ENCODE measurements at regions not wholly inside any gene's neighbourhood (a gene's known extent, or its start where the extent isn't known, plus 50 kb on each side); places are given as distances from the start of the nearest gene placed in this dataset.

DNA sequence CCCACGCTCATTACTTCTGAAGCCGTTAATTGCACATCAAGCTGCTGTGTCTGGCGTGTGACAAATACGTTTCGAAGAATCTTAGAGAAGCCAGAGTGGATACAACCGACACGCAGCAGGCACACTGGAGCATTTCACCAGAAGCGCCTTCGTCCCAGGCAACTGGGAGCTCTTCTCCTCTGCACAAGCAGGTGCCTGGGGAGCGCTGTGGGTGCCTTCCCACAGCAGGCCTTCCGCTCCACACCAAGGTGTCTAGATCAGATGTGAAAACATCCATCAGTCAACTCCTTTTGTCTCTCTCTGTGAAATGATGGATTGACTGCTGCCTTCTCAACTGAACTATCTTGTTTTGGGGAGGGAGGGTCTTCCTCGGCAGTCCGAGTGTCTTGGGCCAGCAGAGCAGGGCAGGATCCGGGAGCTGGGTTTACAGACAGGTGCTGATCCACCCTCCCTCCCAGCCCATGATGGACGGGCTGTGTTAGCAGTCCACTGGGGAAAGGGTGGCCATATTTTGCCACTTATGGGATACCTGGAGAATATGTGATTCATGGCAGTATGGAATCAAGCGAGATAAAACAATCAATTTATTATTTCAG lies 326.3 kb downstream of the TCERG1L start:
- no peak for TF ChIP-seq FOXM1 (IDR thresholded peaks at IDR 0.05; ENCODE audit: borderline replicate concordance)
- TF ChIP-seq SP1 (IDR thresholded peaks at IDR 0.05), result no peak
- ChIA-PET POLR2A (no interaction called here), CTCF (no interaction called here)
- no peak for DNase-seq (ENCODE audit: extremely low spot score)

DNA sequence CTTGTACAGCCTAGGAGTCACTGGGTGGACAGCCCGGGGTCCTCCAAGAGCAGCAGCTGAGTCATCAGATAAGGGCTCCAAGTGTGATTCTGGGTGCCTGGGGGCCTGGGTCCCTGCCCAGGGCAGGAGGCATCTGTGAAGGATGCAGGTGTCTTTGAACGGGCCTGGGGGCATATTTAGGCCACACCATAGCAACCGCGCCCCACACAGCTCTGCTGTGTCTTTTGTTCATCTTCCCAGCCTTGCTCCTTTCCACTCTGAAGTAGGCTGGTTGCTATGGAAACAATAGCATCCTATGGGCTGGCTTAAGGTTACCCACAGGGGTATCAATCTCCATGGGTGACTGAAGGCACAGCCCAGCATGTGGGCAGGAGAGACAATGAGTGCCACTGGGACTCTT lies 324.7 kb downstream of the TCERG1L start:
- CTCF ChIA-PET, result no interaction called here
- POLR2A ChIA-PET, result no interaction called here
- TF ChIP-seq ZNF384 (IDR thresholded peaks at IDR 0.05) (no peak), SUZ12 (IDR thresholded peaks at IDR 0.05) (no peak), ELF4 (IDR thresholded peaks at IDR 0.05) (no peak), FOXM1 (IDR thresholded peaks at IDR 0.05; ENCODE audit: borderline replicate concordance) (no peak), NFRKB (IDR thresholded peaks at IDR 0.05) (no peak), ARNT (IDR thresholded peaks at IDR 0.05) (no peak), FOXK2 (IDR thresholded peaks at IDR 0.05) (no peak), LEF1 (IDR thresholded peaks at IDR 0.05; ENCODE audit: borderline replicate concordance) (no peak), HDGF (IDR thresholded peaks at IDR 0.05; ENCODE audit: borderline replicate concordance) (no peak)
- TF ChIP-seq, protein P1, sequence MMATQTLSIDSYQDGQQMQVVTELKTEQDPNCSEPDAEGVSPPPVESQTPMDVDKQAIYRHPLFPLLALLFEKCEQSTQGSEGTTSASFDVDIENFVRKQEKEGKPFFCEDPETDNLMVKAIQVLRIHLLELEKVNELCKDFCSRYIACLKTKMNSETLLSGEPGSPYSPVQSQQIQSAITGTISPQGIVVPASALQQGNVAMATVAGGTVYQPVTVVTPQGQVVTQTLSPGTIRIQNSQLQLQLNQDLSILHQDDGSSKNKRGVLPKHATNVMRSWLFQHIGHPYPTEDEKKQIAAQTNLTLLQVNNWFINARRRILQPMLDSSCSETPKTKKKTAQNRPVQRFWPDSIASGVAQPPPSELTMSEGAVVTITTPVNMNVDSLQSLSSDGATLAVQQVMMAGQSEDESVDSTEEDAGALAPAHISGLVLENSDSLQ (IDR thresholded peaks at IDR 0.05), result no peak
- DNase-seq (ENCODE audit: extremely low spot score), result no peak

DNA sequence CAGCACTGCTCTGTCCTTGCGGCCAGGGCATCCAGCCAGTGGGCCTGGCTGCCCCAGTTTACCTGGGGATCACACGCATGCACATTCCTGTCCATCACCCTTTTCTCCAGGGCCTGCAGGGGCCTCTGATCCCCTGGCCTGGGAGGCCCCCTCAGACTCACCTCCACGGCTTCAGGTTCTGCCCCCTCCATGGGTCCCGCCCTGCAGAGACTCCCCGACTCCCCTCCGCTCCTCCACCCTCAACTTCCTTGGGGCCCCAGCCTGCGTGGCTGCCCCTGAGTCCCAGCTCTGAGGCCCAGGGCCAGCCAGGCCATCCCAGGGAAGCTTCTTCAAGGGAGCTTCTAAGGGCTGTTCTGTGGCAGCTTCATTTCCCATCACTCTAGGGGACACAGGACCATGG lies 324.1 kb downstream of the TCERG1L start:
- CTCF ChIA-PET, result no interaction called here
- TF ChIP-seq L3MBTL2 (conservative IDR thresholded peaks at IDR 0.05) (no peak), LEF1 (IDR thresholded peaks at IDR 0.05; ENCODE audit: borderline replicate concordance) (no peak), TARDBP (IDR thresholded peaks at IDR 0.05) (no peak), HDGF (IDR thresholded peaks at IDR 0.05; ENCODE audit: borderline replicate concordance) (no peak), FOXM1 (IDR thresholded peaks at IDR 0.05; ENCODE audit: borderline replicate concordance) (no peak), ARNT (IDR thresholded peaks at IDR 0.05) (no peak), CTBP1 (IDR thresholded peaks at IDR 0.05; ENCODE audit: borderline replicate concordance) (no peak), SP1 (IDR thresholded peaks at IDR 0.05) (no peak), NFRKB (IDR thresholded peaks at IDR 0.05) (no peak), FOXA1 (IDR thresholded peaks at IDR 0.05) (no peak), SUZ12 (IDR thresholded peaks at IDR 0.05) (no peak), ELF4 (IDR thresholded peaks at IDR 0.05) (no peak), ZNF384 (IDR thresholded peaks at IDR 0.05) (no peak), BHLHE40 (IDR thresholded peaks at IDR 0.05; ENCODE audit: borderline replicate concordance) (no peak), FOXK2 (IDR thresholded peaks at IDR 0.05) (no peak)
- TF ChIP-seq, protein P1 (IDR thresholded peaks at IDR 0.05), result no peak
- POLR2A ChIA-PET, result no interaction called here
- no peak for DNase-seq (ENCODE audit: extremely low spot score)

DNA sequence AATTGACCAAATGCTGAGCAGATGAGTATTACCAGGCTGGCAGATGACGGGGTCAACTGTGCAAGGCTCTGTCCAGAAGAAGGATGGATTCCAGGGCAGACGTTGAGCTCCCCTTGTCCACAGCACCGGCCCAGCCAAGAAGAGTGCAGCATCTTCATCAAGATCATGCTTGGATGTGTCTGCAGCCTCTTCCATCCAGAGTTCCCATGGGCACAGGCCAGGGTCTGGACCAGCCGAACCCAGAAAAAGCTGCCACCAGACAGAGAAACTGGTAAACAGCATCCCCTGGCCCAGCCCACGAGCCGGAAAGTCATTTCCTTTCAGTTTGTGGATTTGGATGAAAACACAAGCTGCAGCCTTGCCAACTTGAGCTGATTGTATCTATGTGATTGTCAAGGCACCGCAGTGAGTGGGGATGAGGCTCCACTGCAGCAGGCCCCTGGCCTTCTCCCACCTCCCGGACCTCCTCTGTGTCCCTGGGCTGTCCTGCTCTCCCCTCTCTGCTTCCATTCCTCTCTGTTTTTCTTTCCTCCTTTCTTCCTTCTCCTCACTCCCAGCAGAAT lies 321.8 kb downstream of the TCERG1L start:
- DNase-seq (ENCODE audit: extremely low spot score), result no peak
- POLR2A ChIA-PET, result no interaction called here
- CTCF ChIA-PET, result no interaction called here
- TF ChIP-seq TARDBP (IDR thresholded peaks at IDR 0.05), result no peak
- TF ChIP-seq HDGF (IDR thresholded peaks at IDR 0.05; ENCODE audit: borderline replicate concordance), result no peak
- no peak for TF ChIP-seq NFRKB (IDR thresholded peaks at IDR 0.05)
- TF ChIP-seq LEF1 (IDR thresholded peaks at IDR 0.05; ENCODE audit: borderline replicate concordance), result no peak
- TF ChIP-seq FOXK2 (IDR thresholded peaks at IDR 0.05), result no peak
- TF ChIP-seq FOXA1 (IDR thresholded peaks at IDR 0.05), result no peak
- no peak for TF ChIP-seq BHLHE40 (IDR thresholded peaks at IDR 0.05; ENCODE audit: borderline replicate concordance)
- no peak for TF ChIP-seq ELF4 (IDR thresholded peaks at IDR 0.05)
- no peak for TF ChIP-seq ZNF384 (IDR thresholded peaks at IDR 0.05)
- no peak for TF ChIP-seq L3MBTL2 (conservative IDR thresholded peaks at IDR 0.05)

DNA sequence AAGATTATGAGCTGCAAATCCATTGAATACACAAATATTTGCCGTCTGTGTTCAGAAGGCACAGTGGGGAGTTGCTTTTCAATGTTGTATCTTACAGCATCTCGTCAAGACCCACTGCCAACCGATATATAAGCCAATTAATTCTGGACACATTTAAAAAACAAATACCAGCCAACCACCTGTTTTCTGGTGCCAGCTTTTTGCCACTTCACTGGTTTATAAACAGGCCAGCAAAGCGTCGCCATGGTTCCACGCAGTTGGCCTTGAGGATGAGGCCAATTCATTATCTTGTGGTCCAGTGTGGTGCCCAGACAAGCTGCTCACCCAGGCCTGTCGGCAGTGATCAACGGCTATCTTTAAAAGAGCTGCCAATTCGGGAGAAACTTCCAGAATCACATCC lies 321.0 kb downstream of the TCERG1L start:
- ChIA-PET CTCF (no interaction called here), POLR2A (no interaction called here)
- TF ChIP-seq BHLHE40 (IDR thresholded peaks at IDR 0.05; ENCODE audit: borderline replicate concordance) (no peak), CTBP1 (IDR thresholded peaks at IDR 0.05; ENCODE audit: borderline replicate concordance) (no peak), ARNT (IDR thresholded peaks at IDR 0.05) (no peak), ZNF384 (IDR thresholded peaks at IDR 0.05) (no peak), ELF4 (IDR thresholded peaks at IDR 0.05) (no peak), FOXK2 (IDR thresholded peaks at IDR 0.05) (no peak), SP1 (IDR thresholded peaks at IDR 0.05) (no peak), TARDBP (IDR thresholded peaks at IDR 0.05) (no peak), SUZ12 (IDR thresholded peaks at IDR 0.05) (no peak), HDGF (IDR thresholded peaks at IDR 0.05; ENCODE audit: borderline replicate concordance) (no peak), LEF1 (IDR thresholded peaks at IDR 0.05; ENCODE audit: borderline replicate concordance) (no peak), NFRKB (IDR thresholded peaks at IDR 0.05) (no peak), L3MBTL2 (conservative IDR thresholded peaks at IDR 0.05) (no peak), FOXA1 (IDR thresholded peaks at IDR 0.05) (no peak), FOXM1 (IDR thresholded peaks at IDR 0.05; ENCODE audit: borderline replicate concordance) (no peak)
- TF ChIP-seq, protein P1 (IDR thresholded peaks at IDR 0.05), result no peak
- DNase-seq (ENCODE audit: extremely low spot score), result no peak

DNA sequence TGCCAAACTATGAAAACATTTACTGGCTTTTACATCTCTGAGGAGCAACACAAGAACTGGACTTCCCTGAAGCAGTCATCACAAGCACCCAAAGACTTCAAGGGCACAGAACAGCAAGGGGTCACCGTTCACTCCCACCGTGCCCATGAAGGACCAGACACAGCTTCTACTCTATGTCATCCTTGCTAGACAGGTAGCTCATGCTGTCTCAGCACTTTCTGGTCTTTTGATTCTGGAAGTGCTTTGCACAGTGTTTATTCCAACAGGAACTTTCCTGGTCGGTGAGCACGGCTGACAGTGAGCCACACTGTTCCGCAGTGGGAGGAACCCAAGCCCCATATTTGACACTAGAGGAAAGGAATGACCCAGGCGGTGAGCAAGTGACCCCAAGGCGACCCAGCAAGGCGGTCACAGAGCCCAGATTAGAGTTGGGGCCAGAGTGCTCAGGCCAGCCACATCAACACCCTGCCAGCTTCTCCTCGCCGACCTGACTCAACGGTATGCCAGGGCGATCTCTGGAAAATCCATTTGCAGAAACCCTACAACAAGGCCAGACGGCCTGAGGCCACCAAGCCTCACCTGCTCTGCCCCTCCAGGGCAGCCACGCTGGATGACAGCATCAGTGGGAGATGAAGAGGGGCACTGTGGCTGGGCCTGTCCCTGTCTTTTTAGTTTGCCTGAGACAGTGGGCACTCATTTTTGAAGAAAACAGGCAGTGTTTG lies 318.6 kb downstream of the TCERG1L start:
- ChIA-PET POLR2A (no interaction called here), CTCF (no interaction called here)
- no peak for DNase-seq (ENCODE audit: extremely low spot score)
- TF ChIP-seq ZNF384 (IDR thresholded peaks at IDR 0.05), result no peak

Data from HEK293T (cell line).